HG02588 (cell line): ENCODE measurements at regions not wholly inside any gene's neighbourhood (a gene's known extent, or its start where the extent isn't known, plus 50 kb on each side); places are given as distances from the start of the nearest gene placed in this dataset.

Experiments used
- ATAC-seq: cut with Tn5 transposase; IDR thresholded peaks from one replicate; pipeline ENCODE4 v1.9.1; 2021; ENCODE audit warnings: mild to moderate bottlenecking, moderate library complexity; ENCODE audit not compliant: unreplicated experiment

- ATAC-seq: no peak
These were observed 1630.8 kb upstream of the TENM4 start for GRCh38 chr11:81071606-81072005.

- ATAC-seq: peak; percentile 81
These were observed 1630.1 kb upstream of the TENM4 start for GRCh38 chr11:81070948-81071347.

GRCh38 chr11:81059356-81059755 is 1618.5 kb upstream of the TENM4 start:
- no peak for ATAC-seq

GRCh38 chr11:81052344-81053158 is 1611.7 kb upstream of the TENM4 start:
- ATAC-seq: no peak

- ATAC-seq: no peak
These were observed 1599.2 kb upstream of the TENM4 start for GRCh38 chr11:81039916-81040524.

GRCh38 chr11:81036168-81036870 is 1595.5 kb upstream of the TENM4 start:
- no peak for ATAC-seq

GRCh38 chr11:81033779-81034540 is 1593.1 kb upstream of the TENM4 start:
- ATAC-seq: no peak

- no peak for ATAC-seq
These were observed 1592.1 kb upstream of the TENM4 start for GRCh38 chr11:81032906-81033305.

GRCh38 chr11:81030186-81030585 is 1589.4 kb upstream of the TENM4 start:
- ATAC-seq: no peak

GRCh38 chr11:81026032-81026431 is 1585.2 kb upstream of the TENM4 start:
- ATAC-seq: no peak

GRCh38 chr11:81022057-81022456 is 1581.2 kb upstream of the TENM4 start:
- no peak for ATAC-seq

GRCh38 chr11:81010631-81011030 is 1569.8 kb upstream of the TENM4 start:
- ATAC-seq: no peak

GRCh38 chr11:81007046-81007445 is 1566.2 kb upstream of the TENM4 start:
- no peak for ATAC-seq

GRCh38 chr11:81005595-81005994 is 1564.8 kb upstream of the TENM4 start:
- no peak for ATAC-seq

GRCh38 chr11:81004576-81004975 is 1563.7 kb upstream of the TENM4 start:
- no peak for ATAC-seq

- ATAC-seq: no peak
These were observed 1561.5 kb upstream of the TENM4 start for GRCh38 chr11:81002374-81002773.

GRCh38 chr11:81000735-81001134 is 1559.9 kb upstream of the TENM4 start:
- ATAC-seq: no peak

- ATAC-seq: no peak
These were observed 1559.5 kb upstream of the TENM4 start for GRCh38 chr11:81000334-81000733.

- no peak for ATAC-seq
These were observed 1554.7 kb upstream of the TENM4 start for GRCh38 chr11:80995523-80995922.

GRCh38 chr11:80993536-80993935 is 1552.7 kb upstream of the TENM4 start:
- ATAC-seq: no peak

GRCh38 chr11:80990885-80991284 is 1550.1 kb upstream of the TENM4 start:
- no peak for ATAC-seq
